HFF-Myc (cell line): ENCODE measurements at regions not wholly inside any gene's neighbourhood (a gene's known extent, or its start where the extent isn't known, plus 50 kb on each side); places are given as distances from the start of the nearest gene placed in this dataset.

Experiments
- DNase-seq: peaks from one replicate; pipeline ENCODE4 v3.0.0-alpha.2; 2011; ENCODE audit warnings: low read depth; ENCODE audit errors: extremely low read depth
- H3K4me3 ChIP-seq: replicated peaks from 2 replicates; pipeline ENCODE4 v1.5.1; 2011; ENCODE audit warnings: low read depth, mild to moderate bottlenecking, control low read depth, low read length
- CTCF ChIP-seq: IDR thresholded peaks from 2 replicates; pipeline ENCODE4 v1.5.1; 2012; ENCODE audit warnings: mild to moderate bottlenecking, low read depth, low read length, control low read depth; ENCODE audit errors: missing control alignments

GRCh38 chr4:27668001-27668400, 807.4 kb downstream of the STIM2 start:
- no peak for TF ChIP-seq CTCF
- H3K4me3 ChIP-seq: no peak overlapping the region
- no peak for DNase-seq

- no peak for DNase-seq
- no peak overlapping the region for H3K4me3 ChIP-seq
- TF ChIP-seq CTCF: no peak
Observed at GRCh38 chr4:27678027-27678426, 817.4 kb downstream of the STIM2 start.

- peak; percentile 73 for TF ChIP-seq CTCF
- peak; percentile 6 for DNase-seq
- H3K4me3 ChIP-seq: no peak overlapping the region
Observed at GRCh38 chr4:27684610-27685011, 824.0 kb downstream of the STIM2 start.

- H3K4me3 ChIP-seq: no peak overlapping the region
- no peak for TF ChIP-seq CTCF
- no peak for DNase-seq
Observed at GRCh38 chr4:27685091-27685490, 824.5 kb downstream of the STIM2 start.

GRCh38 chr4:27685947-27686346, 825.3 kb downstream of the STIM2 start:
- TF ChIP-seq CTCF: no peak
- H3K4me3 ChIP-seq: no peak overlapping the region

GRCh38 chr4:27692158-27692557, 831.5 kb downstream of the STIM2 start:
- H3K4me3 ChIP-seq: no peak overlapping the region
- peak; percentile 12 for DNase-seq
- TF ChIP-seq CTCF: peak; percentile 54

More at GRCh38 chr4:27685947-27686346, 825.3 kb downstream of the STIM2 start:
- no peak for DNase-seq
